SW480 (cell line): ENCODE measurements at regions not wholly inside any gene's neighbourhood (a gene's known extent, or its start where the extent isn't known, plus 50 kb on each side); places are given as distances from the start of the nearest gene placed in this dataset.

Source experiments
- DNase-seq: peaks from one replicate; pipeline ENCODE4 v3.0.0-alpha.2; 2016; ENCODE audit warnings: low spot score

- no peak for DNase-seq
Measured at GRCh38 chr1:5522531-5523145, 469.6 kb downstream of the NPHP4 start.

GRCh38 chr1:5519366-5520135 is 472.7 kb downstream of the NPHP4 start:
- DNase-seq = no peak

GRCh38 chr1:5516756-5517155 is 475.5 kb downstream of the NPHP4 start:
- no peak for DNase-seq

- DNase-seq = no peak
Measured at GRCh38 chr1:5515501-5515900, 476.7 kb downstream of the NPHP4 start.

GRCh38 chr1:5514527-5515183 is 477.6 kb downstream of the NPHP4 start:
- peak; percentile 46 for DNase-seq

DNA sequence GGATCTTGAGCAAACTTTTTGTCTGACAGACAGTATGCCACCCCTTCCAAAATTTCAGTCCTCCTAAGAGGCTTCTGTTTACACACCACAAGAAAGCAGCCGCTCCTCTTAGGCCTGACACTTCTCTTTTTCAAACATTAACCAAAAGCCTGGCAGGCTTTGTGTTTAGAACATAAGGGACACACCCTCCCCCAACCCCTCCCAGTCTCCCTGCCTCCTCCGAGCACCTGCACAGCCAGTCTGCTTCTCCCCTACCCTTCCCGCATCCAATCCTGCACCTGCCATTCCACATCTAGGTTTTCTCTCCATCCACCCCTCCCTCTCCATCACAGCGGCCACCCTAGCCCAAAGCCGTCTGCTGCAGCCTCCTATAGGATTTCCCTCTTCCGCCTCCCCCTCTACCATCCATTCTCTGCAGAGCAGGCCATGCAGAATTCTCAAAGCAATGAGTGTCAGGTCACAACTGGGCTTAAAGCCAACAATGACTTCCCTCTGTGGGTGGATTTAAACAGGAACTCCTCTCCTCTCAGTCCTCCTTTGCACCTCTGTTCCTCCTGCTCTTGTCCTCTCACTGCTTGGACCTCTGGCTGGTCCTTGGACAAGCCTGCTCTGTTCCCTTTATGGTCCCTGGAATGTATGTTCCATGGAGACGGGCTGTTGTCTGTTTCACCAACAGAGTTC is 478.2 kb downstream of the NPHP4 start:
- DNase-seq = peak; percentile 83

GRCh38 chr1:5513179-5513578 is 479.0 kb downstream of the NPHP4 start:
- no peak for DNase-seq

DNA sequence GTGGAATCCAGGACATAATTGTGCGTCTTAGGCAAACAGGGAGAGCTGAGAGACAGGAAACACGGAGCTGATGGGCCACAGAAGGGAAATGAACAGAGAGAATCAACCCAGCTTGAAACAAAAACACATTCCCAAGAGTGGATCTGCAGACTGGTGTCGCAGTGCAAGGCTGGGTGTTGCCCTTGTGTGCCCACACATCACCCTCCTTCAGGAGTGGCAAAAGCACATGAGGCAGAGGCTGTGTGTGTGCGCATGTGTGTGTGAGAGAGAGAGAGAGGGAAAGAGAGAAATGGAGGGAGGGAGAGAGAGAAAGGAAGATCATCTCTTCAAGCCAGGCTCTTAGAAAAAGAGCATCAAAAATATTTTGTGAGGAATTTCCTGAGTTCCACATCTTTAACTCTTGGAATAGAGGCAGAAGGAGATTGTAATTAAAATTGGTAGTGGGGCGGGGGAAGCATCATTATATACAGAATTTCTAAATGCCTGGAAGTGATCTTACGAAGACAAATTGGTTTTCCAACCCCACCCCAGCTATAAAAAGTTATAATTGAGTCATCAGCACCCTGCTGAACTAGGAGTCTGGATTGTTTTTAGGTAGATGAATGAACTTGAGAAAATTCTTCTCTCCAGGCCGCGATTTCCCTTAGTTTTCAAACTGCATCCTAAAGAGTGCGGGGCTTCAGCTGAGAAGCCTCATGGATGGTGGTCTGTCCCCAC is 480.7 kb downstream of the NPHP4 start:
- DNase-seq = no peak

DNA sequence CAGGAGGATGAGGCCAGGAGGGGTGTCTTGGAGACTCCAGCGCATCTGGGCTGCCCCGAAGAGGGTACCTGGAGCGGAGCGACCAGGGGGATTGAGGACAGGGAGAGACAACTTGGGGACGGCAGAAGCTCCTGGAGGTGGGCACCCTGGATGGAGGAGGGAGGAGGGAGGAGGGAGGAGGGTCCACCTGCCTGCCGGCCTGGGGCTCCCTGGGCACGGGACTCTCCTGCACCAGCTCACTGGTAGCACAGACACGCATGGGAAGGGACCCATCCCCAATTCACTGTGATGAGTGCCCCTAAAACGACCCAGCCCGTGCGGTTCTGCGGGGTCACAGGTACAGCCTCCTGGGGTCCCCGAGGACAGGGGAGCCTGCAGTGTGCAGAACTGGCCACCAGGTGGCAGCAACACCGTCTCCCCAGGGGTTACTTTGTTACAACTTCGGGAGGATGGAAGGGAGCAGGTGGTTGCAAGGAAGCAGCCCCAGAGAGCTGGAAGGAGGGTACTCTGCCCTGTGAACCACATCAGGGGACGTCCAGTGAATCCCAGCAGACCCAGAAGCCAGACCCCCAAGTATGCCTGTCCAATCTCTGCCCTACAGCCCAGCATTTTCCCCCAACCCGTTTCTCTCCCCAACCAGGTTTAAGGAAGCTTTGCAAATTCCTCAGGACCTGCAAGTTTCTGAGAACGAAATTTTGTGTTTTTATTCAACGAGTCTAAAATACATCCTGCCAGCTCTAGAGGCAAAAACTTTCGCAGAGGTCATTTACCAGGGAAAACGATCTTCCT is 482.4 kb downstream of the NPHP4 start:
- peak; percentile 30 for DNase-seq

DNA sequence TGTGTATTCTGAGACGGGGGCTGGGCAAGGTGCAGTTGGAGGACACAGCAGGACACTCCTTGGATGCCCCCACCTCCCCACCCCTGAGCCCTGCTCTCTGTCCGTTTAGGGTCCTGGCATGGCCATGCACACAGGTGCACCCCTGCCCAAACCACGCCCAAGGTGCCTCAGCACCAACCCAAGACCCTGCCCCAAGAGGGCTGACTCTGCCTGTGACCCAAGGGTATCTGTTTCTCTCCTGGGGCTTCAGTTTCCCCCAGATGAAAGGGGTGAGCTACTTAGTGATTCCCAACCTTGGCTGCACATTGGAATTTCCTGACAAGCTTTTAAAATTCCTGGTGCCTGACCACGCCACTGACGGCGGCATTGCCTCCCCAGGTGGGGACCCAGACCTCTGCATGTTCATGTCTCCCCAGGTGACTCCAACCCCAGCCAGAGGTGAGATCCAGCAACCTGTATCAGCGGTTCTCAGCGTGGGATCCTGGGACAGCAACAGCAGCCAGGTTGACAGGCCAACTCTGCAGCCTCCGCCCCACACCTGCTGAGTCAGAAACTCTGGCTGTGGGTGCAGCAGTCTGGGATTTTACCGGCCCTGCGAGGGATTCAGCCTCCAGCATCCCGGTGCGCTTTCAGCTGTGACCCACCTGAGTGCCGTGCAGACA is 483.4 kb downstream of the NPHP4 start:
- DNase-seq = no peak

GRCh38 chr1:5507340-5507739 is 484.9 kb downstream of the NPHP4 start:
- no peak for DNase-seq

DNA sequence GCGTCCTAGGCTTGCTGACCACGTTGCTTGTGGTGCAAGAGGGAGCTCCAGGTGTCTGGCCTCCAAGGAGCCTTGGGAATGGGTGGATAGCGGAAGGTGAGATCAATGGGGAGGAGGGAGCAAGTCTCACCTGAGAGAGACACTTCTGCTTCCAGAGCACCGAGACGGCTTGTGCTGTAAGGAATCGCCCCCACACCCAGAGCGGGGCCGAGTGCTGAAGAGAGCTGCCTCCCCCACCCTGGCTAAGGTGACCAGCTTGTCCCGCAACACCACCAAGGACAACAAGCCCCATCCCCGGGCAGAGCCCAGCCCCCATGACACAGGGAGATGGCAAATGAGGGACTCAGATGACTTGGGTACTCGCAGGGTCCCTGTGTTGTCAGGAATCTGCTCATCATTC is 485.6 kb downstream of the NPHP4 start:
- no peak for DNase-seq

GRCh38 chr1:5505944-5506343 is 486.3 kb downstream of the NPHP4 start:
- DNase-seq = no peak

DNA sequence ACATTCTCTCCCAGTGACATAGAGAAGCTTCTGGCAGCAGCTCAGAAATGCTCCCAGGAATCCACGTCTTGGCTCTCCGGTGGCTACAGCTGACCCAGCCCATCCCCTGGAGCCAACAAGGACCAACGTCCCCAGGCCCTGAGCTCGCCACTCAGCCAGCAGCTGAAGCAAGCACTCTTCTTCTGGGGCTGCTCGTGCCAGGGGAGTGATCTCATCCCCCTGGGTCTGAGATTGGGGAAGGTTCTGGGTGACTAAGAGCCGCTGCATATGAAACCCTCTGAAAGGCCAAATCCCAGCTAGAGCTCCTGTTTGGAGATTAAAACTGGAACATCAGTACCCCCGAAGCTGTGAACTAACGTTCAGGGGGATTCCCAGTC is 487.9 kb downstream of the NPHP4 start:
- no peak for DNase-seq

GRCh38 chr1:5503556-5504363 is 488.5 kb downstream of the NPHP4 start:
- no peak for DNase-seq

- no peak for DNase-seq
Measured at GRCh38 chr1:5502311-5503194, 489.7 kb downstream of the NPHP4 start.

- no peak for DNase-seq
Measured at GRCh38 chr1:5501206-5501930, 490.9 kb downstream of the NPHP4 start.

DNA sequence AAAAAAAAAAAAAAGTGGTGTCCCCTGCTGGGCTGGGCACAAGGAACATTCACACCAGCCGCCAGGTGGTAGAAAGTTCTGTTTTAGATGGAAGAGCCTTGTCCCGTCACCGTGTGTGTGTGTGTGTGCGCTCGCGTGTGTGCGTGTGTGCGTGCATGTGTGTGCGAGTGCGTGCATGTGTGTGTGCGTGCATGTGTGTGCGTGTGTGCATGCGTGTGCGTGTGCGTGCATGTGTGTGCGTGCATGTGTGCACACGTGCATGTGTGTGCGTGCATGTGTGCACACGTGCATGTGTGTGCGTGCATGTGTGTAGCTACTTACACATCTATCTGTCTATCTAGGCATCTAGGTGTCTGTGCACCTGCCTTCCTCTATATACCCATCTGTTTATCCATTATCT is 491.7 kb downstream of the NPHP4 start:
- no peak for DNase-seq
